CD4-positive, alpha-beta T cell treated with Interleukin-4 for 1 hour (primary cell): ENCODE measurements at regions not wholly inside any gene's neighbourhood (a gene's known extent, or its start where the extent isn't known, plus 50 kb on each side); places are given as distances from the start of the nearest gene placed in this dataset.

Source experiments
- DNase-seq, 2 donors: peaks; one replicate each; pipeline ENCODE4 v3.0.0-alpha.2; 2020 to 2022

DNA sequence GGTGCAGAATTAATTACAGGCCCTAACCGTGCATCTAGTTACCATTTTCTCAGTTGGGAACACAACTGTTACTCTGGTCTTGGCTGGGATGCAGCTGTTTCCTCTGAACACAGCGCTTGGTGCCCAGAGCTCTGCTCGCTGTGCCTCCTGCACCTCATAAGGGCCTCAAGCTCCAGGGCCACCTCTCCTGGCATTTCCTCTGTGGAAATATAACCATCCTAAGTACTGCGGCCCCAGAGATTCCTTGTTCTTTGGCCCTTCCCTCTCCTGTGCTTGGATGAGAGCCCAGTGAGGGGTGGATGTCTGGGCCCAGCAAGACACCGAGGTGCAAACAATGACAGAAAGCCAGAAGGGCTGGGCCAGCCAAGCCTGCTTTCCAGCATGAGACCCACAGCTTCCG, 169.9 kb upstream of the CST7 start:
- DNase-seq = no peak

DNA sequence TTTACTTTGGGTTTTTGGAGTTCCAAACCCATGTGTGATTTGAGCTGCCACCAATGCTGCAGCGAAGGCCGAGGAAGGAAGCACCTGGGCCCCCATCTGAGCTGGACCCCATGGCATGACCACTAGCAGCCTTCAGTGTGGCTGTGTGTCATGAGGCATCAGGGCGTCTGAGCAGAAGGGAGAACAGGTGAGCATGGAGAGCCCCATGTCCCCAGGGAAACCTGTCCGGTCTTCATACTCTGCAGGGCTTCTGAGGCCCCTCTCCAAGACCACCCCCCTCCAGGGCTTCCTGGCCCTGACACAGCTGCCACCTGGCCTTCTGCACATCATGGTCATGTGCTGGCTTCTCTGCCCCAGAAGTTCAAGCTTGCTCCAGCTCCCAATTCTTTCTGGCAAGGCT, 169.1 kb upstream of the CST7 start:
- no peak for DNase-seq

DNA sequence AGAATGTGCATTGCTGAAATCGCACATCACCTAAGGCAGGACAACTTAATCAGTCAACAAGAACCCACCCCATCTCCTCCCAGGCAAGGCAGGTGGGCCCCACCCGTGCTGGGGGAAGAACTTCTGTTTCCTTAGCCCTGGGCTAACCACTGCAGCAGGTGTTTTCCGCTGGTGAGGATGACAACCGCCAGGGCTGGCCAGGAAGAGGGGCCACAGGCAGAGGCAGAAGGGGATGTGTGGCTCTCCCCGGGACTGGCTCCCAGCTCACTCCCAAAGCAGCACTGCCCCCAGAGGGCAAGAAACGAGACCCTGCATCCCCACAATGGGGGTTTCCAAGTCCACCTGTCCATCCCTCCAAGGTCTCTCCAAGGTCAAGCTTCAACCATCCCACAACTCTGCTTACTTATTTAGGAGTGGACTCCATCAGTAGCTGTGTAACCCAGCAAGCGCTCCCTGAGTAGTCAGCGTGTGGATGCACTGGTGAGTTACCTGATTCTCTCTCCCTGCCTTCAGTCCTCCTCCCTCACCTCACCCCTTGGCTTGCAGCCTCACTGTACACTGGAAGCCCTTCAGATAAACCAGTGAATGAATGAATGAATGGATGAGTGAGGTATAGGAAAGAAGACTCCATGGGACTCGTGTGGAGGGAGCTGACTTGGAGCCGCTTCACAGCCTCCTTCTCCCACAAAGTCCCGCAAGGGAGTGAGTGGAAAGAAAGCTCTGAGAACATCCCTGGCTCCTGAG, 168.2 kb upstream of the CST7 start:
- DNase-seq = no peak

DNA sequence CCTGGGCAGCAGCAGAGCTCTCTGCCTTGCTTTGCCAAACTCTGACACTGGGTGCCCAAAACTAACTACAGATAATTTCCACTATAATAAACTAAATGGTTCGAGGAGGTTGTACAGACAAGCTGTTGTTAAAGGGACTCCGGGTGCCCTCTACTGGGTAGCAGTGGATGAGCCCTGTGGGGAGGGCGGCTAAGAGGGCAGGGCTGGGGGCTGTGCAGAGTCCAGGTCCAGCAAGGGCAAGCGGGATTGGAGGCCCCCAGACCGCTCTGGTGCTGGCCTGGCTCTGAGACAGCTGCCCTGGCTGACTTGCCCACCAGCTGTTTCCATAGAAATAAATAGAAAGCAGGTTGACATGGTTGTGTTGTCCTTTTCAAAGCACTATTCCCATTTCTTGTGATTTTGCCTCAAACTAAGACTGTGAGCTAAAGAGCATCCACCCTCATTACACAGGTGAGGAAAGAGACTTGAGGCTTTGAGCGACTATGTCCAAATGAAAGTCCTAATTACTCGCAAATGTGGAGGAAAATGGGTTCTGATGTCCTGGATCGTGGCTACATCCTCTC, 167.6 kb upstream of the CST7 start:
- no peak for DNase-seq

DNA sequence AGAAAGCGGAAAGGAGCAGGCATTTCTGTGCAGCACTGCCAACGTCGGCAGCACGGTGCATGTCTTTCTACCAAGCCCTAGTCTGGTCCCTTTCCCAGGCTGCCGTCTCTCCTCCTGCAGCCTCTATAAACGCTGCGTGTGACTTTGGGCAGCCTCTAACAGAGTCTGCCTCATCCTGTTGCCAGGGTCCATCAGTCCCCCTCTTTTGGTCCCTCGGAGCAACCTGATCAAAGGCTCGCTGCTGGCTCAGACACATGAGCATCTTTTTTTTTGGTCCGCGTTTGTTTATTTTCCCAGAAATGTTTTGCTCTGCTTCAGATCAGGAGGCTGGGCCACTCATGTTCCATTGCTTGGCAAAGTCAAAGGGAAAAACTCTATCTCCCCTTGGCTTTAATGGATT, 166.8 kb upstream of the CST7 start:
- no peak for DNase-seq

DNA sequence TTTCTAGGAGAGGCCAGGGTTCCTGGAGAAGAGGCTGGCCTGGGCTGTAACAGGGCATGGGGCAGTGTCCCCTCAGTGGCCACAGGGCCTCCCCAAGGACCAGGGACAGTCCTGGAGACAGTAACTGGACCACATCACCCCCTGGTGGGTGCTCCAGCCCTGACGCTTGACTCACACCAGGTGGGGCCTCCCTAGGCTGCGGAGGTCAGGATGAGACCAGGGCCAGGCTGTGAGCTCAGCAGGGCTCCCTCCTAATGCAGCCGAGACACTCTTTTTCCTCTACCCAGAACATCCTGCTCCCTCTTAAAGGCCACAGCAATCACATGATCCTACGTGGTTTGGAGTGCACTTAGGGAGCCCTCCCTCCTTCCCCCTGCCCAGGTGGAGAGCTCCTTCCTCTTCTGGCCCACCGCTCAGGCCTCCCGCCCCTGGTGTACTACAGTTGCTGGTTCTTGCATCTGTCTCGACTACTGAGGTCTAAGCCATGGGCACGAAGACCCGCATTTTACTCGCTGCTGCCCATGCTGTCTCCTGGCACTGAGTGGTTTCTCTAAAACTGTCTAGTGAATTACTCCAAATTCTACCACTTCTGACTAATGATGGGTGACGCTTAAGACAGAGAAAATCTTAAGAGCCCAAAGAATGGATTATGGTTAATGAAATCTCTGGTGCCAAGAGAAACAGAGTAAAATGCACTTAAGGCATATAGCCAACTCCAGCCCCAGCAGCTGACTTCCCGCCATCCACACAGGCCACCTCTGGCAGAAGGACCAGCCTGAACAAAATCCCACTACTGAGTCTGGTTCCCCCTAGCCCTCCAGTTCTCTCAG, 166.1 kb upstream of the CST7 start:
- DNase-seq = no peak

DNA sequence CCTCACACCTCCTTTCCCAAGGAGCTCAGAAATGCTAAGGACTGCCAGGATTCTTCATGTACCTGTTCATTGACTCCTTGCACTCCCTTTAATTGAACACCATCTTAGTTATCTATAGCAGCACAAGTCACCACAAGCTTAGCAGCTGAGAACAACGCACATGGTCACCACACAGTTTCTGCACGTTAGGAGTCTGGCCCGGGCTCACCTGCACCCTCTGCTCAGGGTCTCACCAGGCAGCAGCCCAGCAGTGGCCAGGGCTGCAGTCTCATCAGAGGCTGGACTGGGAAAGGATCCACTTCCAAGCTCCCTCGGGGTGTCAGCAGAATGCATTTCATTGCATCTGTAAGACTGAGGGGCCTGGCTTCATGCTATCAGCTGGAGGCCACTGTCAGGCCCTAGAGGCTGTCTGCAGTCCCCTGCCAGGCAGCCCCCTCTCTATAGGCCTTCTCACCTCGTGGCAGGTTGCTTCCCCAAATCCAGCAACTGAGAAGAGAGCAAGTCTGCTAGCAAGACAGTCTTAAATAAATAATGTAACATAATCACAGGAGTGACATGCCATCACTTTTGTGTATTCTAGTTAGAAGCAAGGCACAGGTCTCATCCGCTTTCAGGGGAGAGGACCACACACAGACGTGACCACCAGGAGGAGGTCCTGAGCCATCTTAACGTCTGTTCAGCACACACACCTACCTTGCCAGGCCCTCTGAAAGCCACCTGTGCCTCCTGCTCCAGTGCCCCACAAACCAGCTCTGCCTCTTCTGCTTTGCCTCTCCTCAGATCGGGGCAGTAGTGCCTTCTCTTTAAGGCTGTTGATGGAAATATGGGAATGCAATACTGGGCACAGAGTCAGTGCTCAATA, 165.2 kb upstream of the CST7 start:
- no peak for DNase-seq

DNA sequence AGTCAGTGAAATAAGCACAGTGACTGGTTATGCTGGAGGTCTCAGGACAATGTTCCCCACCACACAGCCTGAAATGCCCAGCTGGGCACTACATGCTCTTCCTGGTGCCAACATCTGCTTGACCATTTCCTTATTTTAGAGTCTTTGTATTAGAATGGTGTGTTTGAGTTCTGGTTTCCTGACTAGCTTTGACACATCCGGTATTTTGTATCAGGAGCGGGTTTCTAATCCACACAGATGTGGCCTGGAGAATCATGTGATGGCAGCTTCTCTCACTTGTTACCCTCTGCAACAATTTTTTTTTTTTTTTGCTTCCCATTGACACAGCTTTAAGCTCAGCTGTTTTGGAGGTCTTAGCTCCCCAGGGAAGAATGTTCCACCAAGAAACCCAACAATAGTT, 164.5 kb upstream of the CST7 start:
- no peak for DNase-seq

DNA sequence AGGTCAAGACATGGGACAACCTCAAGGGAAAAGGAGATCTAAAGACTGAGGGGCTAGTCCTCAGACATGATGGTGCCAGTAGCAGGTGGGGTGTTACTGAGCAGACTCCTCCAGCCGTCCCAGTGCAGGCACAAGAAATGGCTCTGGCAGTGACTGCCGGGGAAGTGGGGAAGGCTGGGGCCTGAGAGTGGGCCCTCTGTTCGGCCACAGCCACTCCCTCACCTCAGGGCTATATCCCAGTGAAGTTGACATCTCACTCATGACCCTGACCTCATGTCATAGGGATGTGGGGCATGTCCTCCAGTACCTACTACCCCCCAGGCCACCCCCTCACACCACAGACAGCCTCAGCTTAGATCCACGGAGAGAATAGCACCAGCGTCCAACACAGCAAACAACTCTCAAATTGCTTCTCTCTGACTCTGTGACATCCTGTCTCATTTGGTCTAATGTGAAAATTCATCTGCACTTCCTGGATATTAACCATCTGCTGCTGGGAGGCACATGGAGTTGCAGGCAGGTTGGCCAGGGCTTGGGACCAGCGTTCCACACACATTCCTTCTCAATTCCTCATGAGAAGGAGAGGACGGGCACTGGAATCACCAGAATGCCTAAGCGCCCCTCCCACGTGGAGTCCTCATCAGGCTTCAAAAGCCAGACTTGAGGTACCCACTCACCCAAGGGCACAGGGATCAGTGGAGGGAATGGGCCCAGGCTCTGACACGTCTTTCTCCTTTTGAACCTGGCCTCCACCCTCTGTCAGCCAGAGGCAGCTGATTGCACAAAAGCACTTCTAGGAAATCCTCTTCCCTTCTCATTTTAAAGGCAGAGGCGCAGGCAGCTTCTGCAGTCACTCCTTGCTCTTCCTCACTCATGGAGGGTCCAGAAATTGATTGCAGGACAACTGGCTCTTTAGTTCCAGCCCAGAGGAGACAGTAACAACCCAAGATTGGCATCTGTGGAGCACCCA, 163.6 kb upstream of the CST7 start:
- DNase-seq = no peak

DNA sequence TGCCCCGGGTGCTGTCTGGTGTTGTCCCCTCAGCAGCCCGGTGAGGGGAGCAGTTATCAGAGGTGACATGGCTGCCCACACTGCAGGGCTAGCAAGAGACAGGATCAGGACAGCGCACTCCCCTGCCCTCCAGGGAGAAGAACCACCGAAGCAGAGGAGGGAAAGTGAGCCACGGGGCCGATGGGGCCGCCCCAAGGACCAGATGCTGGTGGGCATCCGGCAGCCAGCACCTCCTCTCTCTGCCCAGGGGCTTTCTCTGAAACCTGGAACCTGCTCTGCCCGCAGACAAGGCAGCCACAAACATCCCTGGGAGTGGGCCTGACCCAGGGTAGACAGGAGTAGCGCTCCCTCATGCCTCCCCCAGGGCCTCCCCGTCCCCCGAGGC, 163.0 kb upstream of the CST7 start:
- no peak for DNase-seq

DNA sequence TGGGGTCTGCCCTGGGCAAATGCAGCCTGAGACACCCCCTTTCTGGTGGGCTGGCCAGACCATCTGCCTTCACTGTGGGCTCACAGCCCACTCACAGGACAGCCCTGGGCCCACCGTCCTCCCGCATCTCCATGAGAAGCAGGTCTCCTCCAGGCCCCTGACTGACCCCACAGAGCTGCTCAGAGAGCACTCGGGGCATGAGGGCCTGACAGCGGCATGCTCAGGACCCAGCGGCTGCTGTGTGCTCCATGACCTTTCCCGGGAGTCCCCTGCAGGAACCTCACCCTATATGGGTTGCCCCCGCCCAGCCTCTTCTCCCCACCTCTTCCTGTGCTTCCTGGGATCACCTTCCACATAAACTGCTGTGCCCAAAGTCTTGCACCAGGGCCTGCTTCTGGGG, 162.4 kb upstream of the CST7 start:
- no peak for DNase-seq

DNA sequence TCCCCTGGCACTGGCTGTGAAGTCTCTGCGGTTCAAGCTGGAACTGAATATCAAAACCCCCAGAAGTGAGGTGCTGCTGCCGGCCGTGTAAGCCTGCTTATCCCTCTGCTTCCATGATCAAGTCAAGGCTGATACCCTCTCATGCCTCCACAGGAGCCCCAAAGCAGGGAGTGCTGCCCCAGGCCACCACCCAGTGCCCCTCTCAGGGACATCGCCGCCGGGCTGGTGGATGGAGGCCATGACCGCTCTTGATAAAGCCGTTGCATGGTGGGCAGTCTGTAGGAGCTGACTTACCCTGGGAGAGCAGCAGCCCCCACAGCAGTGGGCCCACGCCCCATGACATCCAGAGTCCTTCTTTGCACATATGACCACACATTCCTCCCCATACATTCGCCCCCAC, 162.0 kb upstream of the CST7 start:
- no peak for DNase-seq

DNA sequence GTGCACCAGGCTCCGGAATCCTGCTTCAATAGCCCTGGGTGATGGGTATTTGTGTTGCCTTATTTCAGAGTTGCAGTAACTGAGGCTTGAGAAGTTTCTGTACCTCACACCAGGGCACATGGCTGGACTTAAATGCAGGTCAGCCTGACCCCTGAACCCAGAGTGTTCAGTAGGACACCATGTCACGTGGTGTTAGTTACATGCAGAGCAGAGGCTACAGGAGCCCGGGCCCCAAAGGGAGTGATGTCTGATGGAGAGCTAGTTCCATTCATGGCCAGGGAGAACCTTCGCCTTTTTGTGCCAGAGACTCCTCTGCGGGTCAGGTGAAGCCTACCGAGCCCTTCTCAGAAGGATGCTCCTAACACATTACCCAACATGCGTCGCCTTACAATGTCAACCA, 161.4 kb upstream of the CST7 start:
- no peak for DNase-seq

DNA sequence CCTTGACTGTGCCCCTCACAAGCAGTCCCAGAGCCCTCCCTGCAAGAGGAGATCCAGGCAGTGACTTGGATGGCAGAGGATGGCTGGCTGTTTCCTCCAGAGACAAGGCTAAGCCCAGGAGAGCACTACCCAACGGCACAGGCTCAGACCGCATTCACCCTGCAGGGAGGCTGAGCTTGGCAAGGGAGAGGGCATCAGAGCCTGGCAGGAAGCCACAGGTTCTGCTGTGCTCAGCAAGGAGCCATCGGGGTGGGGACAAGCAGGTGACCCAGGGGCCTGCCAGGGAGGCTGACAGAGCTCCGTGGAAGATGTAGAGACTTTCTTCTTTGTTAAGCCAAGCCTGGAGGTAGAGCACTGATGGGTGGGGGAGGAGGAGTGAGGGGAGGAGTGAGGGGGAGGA, 159.2 kb upstream of the CST7 start:
- no peak for DNase-seq

DNA sequence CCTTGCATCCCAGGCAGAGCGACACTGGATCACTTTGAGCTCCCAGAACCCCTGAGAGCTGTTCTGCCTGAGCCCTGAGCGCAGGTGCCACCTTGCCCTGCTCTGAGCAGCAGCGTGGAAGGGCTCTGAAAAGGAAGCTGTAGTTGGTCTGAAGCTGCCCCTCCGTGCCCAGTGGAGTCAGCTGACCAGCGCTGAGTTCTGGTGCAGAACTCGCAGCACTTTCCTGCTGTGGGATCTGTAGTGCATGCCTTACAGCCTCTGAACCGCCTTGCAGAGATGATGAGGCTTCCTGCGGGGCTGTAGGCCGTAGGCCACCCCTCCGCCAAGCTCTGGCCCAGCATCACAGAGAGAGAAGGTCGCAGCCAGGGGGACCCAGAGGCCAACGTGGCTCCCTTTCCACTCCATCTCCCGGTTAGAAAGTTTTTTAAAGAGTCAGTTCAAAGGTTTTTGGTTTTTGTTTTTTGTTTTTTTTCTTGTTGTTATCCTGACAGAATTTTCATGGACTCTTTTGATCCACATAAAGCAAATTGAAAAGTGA, 158.3 kb upstream of the CST7 start:
- no peak for DNase-seq

DNA sequence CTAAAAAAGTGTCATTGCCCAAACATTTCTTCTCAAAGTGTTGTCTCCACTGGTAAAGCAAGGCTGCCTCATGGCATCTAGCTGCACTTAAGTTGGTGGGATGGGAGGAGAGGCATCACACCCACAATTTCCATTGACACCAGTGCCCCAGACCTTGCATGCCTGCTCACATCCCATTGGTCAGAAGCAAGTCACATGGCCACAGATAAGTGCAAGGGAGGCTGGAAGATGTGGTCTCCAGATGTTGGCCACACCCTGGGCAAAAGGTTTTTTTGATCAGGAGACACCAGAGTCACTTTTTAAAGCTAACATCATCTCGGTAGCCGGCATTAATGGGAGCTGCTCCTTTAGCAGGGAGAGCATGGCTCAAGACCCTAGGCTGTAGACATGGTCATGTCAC, 157.1 kb upstream of the CST7 start:
- DNase-seq = no peak

DNA sequence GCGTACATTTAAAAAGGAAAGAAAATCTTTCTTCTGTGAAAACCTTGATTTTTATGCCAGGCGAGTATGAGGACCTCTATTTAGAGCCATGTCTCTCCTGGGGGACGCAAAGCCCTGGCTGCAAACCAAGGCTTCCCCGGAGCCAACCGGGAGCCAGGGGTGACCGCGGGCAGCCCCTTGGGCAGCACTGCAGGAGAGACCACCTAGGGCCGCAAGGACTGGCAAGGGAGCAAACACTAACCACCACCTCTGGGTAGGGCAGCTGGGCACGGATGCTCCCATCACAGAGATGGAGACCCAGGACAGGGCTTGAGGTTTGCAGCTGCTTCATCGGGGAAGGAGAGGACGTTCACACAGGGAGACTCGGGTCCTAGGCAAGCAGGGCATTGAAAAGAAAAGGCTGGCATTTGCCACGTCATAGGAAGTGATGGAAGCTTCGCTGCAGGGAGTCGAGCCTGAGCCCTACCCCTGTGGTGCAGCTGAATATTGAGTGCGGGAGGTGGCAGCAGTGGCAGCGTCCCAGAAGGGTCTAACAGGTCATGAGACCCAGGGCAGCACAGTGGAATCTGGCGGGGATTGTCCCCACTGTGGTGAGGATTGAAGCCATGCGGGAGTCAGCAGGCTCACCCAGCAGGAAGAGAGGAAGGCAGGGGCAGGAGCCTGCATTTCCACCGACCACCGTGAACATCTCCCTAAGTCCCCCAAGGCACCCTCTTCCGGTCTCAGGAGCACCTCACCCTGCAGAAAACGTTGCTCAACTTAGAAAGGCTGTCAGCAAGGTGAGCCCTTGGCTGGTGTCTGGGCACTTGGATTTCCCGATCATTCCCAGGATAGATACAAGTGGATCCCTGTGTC, 156.2 kb upstream of the CST7 start:
- no peak for DNase-seq

DNA sequence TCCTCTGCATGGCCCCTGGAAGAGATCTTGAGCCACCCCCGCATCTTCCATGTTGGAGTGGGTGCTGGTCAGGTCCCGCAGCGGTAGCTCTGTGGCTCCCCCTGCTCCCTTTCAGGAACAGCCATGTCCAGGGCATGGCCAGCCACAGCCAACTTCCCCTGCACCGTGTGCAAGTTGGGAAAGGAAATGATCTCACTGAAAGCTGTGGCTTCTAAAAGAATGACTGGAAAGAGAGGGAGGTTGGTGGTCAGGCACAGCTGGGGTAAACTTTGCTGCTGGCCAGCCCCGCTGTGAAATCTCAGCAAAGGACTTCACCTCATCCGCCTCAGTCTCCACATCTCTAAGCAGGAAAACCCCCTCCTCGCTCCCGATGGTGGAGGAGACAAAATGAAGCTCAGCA, 153.6 kb upstream of the CST7 start:
- no peak for DNase-seq

DNA sequence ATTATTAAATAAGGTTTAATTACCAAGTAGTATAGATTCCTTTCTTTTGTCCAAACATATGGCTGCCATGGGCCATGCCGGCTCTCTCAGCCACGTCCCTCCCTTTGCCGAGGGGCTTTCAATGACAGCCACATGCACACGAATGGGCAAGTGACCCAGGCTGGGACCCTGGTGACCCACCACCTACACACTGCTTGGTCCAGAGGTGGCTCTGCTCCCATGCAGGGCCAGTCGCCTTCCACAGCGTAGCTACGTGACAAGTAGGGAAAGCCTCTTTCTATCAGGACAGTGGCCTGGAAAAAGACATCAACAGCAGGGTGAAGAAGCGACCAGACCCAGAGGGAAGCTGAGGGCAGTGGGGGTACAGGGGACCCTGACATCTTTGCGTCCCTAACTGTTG, 152.8 kb upstream of the CST7 start:
- DNase-seq = no peak

DNA sequence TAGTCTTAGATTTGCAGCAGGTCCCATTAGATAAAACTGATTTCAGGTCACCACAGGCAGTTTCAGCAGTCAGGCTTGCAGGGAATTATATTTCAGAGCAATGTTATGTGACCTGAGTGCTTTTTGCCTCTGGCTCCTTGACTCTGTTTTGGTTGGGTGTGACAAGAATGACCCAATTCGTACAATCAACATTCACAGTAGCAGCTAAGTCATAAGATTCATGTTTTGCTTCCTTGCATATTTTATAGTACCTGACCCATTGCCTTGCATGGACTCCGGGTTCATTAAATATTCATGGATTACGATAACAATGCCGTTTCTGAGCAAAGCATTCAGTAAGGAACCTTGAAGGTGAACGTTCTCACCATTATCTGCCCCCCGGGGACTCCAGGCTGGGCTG, 152.0 kb upstream of the CST7 start:
- DNase-seq = no peak
